Breast epithelium (tissue), 4 donors: ENCODE measurements at regions not wholly inside any gene's neighbourhood (a gene's known extent, or its start where the extent isn't known, plus 50 kb on each side); places are given as distances from the start of the nearest gene placed in this dataset.

Source experiments
- DNase-seq, 2 donors: peaks; one replicate each; pipeline ENCODE4 v3.0.0-alpha.2; 2019; ENCODE audit warnings: low spot score in 2 of 2
- H3K27ac ChIP-seq, 2 donors: fragments of 200-600 bp; sonication (generic) in 1 of 2; one replicate each; pipeline ENCODE4 v1.5.1; 2016 to 2019; ENCODE audit warnings: mild to moderate bottlenecking in 1 of 2
- H3K27me3 ChIP-seq, 2 donors: fragments of 200-600 bp; sonication (generic) in 1 of 2; one replicate each; pipeline versions ENCODE4 v1.5.1 to v1.6.0; 2017 to 2019; ENCODE audit warnings: control low read depth in 1 of 2, mild to moderate bottlenecking in 1 of 2
- H3K36me3 ChIP-seq: fragments of 200-600 bp; one replicate; pipeline ENCODE4 v1.5.1; 2019
- H3K4me1 ChIP-seq, 2 donors: fragments of 200-600 bp; sonication (generic); one replicate each; pipeline ENCODE4 v1.5.1; 2016 to 2019; ENCODE audit warnings: control low read depth in 1 of 2
- H3K4me3 ChIP-seq, 3 donors: fragments of 200-600 bp; sonication (generic); 1 replicate in 2 of 3; 2 replicates in 1 of 3; pipeline ENCODE4 v1.5.1; 2016 to 2019; ENCODE audit warnings: mild to moderate bottlenecking in 3 of 3, moderate library complexity in 2 of 3
- H3K9me3 ChIP-seq, 2 donors: fragments of 200-600 bp; sonication (generic) in 1 of 2; one replicate each; pipeline ENCODE4 v1.5.1; 2016 to 2019; ENCODE audit warnings: control low read depth in 1 of 2
- CTCF ChIP-seq, 3 donors: fragments of 450-650 bp; IDR thresholded peaks; one replicate each; pipeline ENCODE4 v1.5.1; 2016 to 2017; ENCODE audit warnings: antibody characterized with exemption in 3 of 3, mild to moderate bottlenecking in 3 of 3, moderate library complexity in 3 of 3
- POLR2A ChIP-seq: fragments of 450-650 bp; IDR thresholded peaks from one replicate; pipeline ENCODE4 v1.6.1; 2016; ENCODE audit warnings: antibody characterized with exemption, mild to moderate bottlenecking, moderate library complexity
- POLR2AphosphoS5 ChIP-seq, 3 donors: sonication (generic); formaldehyde crosslinking; IDR thresholded peaks; one replicate each; pipeline ENCODE4 v1.6.1; 2017; ENCODE audit warnings: antibody characterized with exemption in 3 of 3
- intact Hi-C: fragments of 100-400 bp; cut with DNase I; formaldehyde crosslinking; loops from one replicate; pipeline ENCODE4 v1.15.1; 2023; ENCODE audit warnings: low total_unique reads

DNA sequence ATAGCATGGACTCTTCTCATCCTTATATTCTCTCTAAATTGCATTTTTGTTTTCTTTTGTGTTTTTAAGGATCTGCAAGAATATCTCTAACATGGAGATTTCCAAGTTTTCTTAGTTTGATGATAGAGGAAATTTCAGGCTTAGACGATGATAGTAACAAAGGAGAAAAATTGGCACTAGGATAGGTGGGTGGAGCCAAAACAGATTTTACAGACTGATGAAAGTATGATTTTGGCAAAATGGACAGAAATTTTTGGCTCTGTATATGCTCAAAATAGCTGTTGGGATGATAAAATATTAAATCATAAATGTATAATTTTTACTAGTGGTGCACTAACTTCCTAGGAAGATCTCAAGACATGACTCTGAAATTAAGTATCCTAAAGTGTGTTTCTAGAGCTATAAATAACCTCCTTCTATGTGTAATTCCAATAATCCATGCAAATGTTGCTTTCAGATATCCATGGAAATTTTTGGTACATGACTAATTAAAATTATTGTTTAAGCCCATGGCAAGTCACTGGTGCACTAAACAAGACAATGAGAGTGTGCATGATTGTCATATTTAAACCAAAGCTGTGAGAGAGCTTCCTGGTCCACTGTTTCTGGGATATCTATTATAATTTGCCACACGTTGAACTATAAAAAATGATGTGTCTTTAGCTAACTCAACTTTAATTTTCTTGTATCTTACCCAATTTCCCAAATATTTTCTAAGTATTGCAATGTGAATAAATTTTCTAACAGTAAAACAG lies 55.8 kb upstream of the NBEA start:
- Histone ChIP-seq H3K27me3 (no peaks in the 10 kb centered on the region), H3K4me3 (no peak overlapping the region), H3K27ac (no peak overlapping the region), H3K9me3 (no peaks in the 10 kb centered on the region), H3K36me3 (no peaks in the 10 kb centered on the region), H3K4me1 (no peaks in the 10 kb centered on the region)
- TF ChIP-seq CTCF (IDR thresholded peaks at IDR 0.05) = no peak
- TF ChIP-seq POLR2A = no peak
- no peak for TF ChIP-seq POLR2AphosphoS5 (IDR thresholded peaks at IDR 0.05)
- intact Hi-C loops = no loop called here
- no peak for DNase-seq

GRCh38 chr13:34886987-34887386 lies 55.1 kb upstream of the NBEA start:
- intact Hi-C loops = no loop called here
- Histone ChIP-seq H3K9me3 (no peaks in the 10 kb centered on the region), H3K27me3 (no peaks in the 10 kb centered on the region), H3K27ac (no peak overlapping the region), H3K4me3 (no peak overlapping the region), H3K4me1 (no peaks in the 10 kb centered on the region), H3K36me3 (no peaks in the 10 kb centered on the region)
- TF ChIP-seq POLR2AphosphoS5 (IDR thresholded peaks at IDR 0.05) = no peak
- TF ChIP-seq POLR2A = no peak
- TF ChIP-seq CTCF (IDR thresholded peaks at IDR 0.05) = no peak
- DNase-seq = no peak
